22Rv1 (cell line): ENCODE measurements at regions not wholly inside any gene's neighbourhood (a gene's known extent, or its start where the extent isn't known, plus 50 kb on each side); places are given as distances from the start of the nearest gene placed in this dataset.

Experiments used
- CTCF ChIP-seq: fragments of 450-650 bp; IDR thresholded peaks from 2 replicates; pipeline ENCODE4 v1.5.1; 2017; ENCODE audit warnings: mild to moderate bottlenecking
- ZFX ChIP-seq: fragments of 450-650 bp; IDR thresholded peaks from 2 replicates; pipeline ENCODE4 v1.6.1; 2017; ENCODE audit warnings: antibody characterized with exemption, borderline replicate concordance

- TF ChIP-seq CTCF = no peak
- TF ChIP-seq ZFX = no peak
Measured at GRCh38 chr2:20530520-20530919, 83.6 kb downstream of the RHOB start.
